ENCODE measurements at regions not wholly inside any gene's neighbourhood (a gene's known extent, or its start where the extent isn't known, plus 50 kb on each side); places are given as distances from the start of the nearest gene placed in this dataset.

GRCh38 chr6:21648475-21649050 is 55.0 kb downstream of the SOX4 start:
- peak; percentile 12 for DNase-seq

DNA sequence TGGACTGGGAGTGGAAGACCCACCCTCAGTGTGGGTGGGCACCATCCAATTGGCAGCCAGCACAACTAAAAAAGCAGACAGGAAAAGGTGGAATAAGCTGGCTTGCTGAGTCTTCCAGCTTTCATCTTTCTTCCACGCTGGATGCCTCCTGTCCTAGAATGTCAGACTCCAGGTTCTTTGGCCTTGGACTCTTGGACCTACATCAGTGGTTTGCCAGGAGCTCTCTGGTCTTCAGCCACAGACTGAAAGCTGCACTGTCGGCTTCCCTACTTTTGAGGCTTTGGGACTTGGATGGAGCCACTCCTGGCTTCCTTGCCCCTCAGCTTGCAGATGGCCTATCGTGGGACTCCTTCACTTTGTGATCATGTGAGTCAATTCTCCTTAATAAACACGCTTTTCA is 59.8 kb downstream of the SOX4 start:
- no peak for DNase-seq

- DNase-seq = no peak
These were observed 60.4 kb downstream of the SOX4 start for GRCh38 chr6:21653905-21654304.

DNA sequence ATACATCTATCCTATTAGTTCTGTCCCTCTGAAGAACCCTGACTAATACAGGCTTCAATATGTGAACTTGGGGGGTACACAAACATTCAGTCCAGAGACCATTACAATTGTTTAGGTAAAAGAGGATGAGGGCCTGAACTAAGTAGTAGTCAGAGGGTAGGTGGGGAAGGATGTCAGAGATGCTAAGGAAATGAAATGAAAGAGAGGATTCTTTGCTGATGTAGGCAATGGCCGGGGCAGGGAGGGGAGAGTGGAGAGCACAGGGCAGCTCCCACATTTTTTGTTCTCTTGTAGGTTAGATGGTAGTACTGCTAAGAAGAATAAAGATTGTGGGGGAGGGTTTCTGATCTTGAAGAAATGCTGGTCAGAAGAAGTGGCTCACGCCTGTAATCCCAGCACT is 60.8 kb downstream of the SOX4 start:
- DNase-seq = no peak

DNA sequence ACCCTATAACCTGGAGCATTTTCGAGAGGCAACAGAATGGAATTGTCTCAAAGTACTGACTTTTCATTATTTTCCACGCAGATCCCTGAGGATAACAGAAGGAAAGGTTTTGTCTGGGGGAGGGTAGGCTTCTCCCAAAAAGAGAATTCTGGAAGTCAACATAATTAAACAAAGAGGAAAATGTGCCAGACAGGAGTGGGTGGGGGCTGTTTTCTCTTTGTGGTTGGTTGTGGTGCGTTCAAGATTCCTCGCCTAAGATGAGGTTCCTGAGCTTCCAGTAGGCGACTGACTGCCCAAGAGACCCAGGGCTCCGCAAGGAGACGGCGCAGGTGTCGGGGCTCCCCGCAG is 70.4 kb downstream of the SOX4 start:
- no peak for DNase-seq

DNA sequence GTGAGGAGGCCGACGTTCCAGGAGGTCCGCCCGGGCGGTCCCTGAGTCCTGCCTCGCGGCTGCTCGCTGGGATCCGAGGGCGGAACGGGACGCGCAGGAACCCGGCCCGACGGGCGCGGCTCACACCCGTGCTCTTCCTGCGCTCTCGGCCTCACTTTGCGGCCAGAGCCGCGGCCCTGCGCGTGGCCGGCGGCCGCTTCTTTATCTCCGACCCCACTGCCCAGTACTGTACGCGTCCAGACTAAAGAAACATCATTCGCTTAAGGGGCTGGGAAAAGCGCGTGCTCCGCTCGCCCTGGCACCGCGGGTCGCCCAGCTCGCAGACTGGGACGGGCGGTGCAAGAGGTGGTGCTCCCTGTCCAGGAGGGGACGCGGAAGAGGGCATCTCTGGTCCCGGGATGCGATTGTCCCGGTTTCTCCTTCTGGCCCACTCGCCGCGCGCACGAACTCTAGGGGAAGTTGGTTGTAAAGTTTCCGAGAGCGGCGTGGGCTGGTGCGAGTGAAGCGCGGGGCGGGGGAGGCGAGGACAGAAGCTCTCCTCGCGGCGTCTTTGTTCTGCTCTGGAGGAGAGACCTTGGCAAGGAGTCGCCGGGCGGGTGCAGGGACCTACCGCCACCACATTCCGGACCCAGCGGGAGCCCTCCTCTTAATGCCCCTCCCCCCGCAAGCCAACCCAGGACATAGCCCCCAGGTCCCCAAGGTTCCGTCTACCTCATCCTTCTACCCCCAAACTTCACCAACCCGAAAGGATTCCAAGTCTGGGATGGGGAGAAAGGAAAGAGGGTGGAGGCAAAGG is 71.0 kb downstream of the SOX4 start:
- no peak for DNase-seq

GRCh38 chr6:21665110-21665391 is 71.5 kb downstream of the SOX4 start:
- no peak for DNase-seq

- DNase-seq = no peak
These were observed 72.0 kb downstream of the SOX4 start for GRCh38 chr6:21665392-21666200.

GRCh38 chr6:21666201-21666691 is 72.7 kb downstream of the SOX4 start:
- DNase-seq = no peak

- no peak for DNase-seq
These were observed 73.5 kb downstream of the SOX4 start for GRCh38 chr6:21666853-21667681.

GRCh38 chr6:21668795-21669194 is 75.2 kb downstream of the SOX4 start:
- no peak for DNase-seq

GRCh38 chr6:21676769-21677168 is 83.2 kb downstream of the SOX4 start:
- no peak for DNase-seq

DNA sequence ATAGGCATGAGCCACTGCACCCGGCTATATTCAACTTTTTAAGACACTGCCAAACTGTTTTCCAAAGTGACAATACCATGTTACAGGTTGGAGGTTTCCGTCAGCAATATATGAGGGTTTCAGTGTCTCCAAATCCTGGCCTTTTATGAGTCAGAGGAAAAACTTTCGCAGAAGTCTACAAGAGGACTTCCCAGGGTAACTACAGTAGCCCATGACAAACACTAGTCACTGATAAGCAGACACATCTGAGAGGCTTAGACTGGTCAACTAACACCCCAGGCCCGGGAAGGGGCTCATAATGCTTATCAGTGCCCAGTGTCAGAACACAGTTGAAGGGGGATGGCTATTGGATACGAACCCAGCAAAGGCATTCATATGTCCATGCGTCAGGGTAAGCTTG is 85.4 kb downstream of the SOX4 start:
- no peak for DNase-seq

DNA sequence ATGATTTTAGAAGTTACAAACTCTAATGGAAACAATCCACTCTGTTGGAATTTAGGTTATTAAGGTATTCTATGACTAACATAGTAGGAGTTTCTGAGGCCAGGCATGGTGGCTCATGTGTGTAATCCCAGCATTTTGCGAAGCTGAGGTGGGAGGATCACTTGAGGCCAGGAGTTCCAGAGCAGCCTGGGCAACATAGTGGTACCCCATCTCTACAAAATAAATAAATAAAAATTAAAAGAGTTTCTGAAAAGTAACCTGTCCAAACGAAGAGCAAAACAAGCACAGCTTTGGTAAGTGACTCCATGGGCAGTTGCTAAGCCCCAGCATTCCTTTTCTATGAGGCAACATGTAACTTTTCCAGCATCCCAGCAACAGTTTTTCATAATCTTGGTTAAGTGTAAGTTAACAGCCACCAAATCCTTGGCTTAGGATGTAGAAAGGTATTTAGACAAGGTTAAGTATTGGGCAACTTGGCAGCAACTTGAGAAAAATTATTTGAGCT is 86.3 kb downstream of the SOX4 start:
- no peak for DNase-seq

GRCh38 chr6:21680611-21681010 is 87.1 kb downstream of the SOX4 start:
- DNase-seq = no peak

DNA sequence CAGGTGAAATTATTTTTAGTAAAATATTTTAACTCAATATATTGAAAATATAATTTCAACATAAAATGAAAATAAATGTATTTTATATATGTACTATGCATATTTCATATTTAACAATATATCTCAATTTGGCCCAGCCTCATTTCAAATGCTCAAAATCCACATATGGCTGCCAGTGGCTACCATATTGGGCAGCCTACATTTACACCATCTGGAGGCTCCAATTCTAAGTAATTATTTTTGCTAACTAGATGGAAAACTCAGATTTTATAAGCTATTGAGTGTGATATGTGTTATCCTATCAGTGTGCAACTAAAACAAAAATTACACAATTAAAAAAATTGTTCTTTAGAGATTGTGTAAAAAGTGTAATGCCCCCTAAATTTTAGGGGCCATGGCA is 96.9 kb downstream of the SOX4 start:
- DNase-seq = no peak

GRCh38 chr6:21691685-21692346 is 98.3 kb downstream of the SOX4 start:
- no peak for DNase-seq

GRCh38 chr6:21692721-21693120 is 99.2 kb downstream of the SOX4 start:
- DNase-seq = no peak

- DNase-seq = no peak
These were observed 100.6 kb downstream of the SOX4 start for GRCh38 chr6:21694168-21694567.

DNA sequence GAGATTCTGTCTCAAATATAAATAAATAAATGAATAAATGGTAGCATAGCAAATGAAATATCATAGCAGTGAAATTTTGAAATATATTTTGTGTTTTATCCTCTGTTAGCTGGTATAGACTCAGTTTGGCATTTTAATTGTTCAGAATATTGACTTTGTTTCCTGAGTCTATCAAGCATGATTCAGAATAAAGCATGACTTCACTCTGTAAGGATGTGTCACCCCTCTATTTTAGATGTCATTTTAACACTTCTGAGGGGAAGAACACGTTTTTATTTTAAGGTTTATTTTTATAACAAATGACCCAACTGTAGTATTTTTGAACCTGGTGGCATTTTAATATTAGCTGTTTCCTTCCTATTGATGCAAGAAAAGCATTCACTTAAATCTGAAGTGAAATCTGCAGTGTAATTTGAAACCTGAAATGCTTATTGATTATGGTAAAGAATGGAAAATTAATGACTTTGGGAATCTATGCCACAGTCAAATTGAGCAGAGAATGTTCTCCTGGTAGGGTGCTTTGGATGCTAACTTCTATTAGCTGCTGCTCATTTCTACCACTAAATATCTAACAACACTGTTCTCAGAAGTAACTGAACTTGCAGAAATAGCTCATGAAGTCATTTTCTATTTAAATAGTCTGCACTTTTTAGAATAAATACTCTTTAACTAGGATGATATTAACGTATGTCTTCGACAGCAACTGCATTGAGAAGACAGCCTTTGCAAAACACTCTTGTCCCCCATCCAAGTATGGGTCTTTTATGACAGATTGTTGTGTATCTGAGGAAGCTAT is 114.2 kb downstream of the SOX4 start:
- no peak for DNase-seq

DNA sequence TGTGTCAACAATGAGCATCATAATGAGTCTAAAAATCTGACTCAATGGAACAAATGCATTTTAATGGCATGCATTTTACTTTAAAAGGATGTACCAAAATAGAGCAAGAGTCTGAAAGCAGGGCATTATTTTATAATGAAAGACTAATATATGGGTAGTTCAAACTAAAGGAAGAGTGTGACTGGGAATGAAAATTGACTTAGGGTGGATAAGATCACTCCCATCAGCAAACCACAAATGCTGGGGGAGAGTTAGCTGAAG is 114.7 kb downstream of the SOX4 start:
- DNase-seq = no peak

- DNase-seq = no peak
These were observed 116.7 kb downstream of the SOX4 start for GRCh38 chr6:21710216-21710615.
